HG03565 (cell line): ENCODE measurements at regions not wholly inside any gene's neighbourhood (a gene's known extent, or its start where the extent isn't known, plus 50 kb on each side); places are given as distances from the start of the nearest gene placed in this dataset.

Experiments used
- ATAC-seq: cut with Tn5 transposase; IDR thresholded peaks from one replicate; pipeline ENCODE4 v1.9.1; 2021; ENCODE audit warnings: mild to moderate bottlenecking, moderate library complexity; ENCODE audit not compliant: unreplicated experiment

DNA sequence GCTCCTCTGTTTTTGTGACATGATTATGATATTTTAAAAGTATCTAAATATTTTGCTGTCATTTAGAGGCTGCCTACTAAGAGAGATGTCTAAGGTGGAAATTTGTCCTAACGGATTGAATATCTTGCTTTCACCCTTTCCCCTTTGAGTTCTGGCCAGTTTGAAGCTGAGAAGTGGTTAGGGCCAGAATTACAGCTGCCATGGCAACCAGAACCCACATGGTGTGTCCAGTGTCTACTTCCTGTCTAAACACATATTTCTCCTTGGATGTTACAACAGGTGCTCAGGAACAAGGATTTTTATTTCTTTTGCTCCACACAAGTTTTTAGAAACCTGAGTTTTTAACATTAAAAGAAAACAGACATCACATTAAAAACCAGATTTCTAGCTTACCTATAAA lies 335.1 kb upstream of the OR4E1 start:
- ATAC-seq, result no peak

- no peak for ATAC-seq
Observed at GRCh38 chr14:22007784-22008412, 334.3 kb upstream of the OR4E1 start.

DNA sequence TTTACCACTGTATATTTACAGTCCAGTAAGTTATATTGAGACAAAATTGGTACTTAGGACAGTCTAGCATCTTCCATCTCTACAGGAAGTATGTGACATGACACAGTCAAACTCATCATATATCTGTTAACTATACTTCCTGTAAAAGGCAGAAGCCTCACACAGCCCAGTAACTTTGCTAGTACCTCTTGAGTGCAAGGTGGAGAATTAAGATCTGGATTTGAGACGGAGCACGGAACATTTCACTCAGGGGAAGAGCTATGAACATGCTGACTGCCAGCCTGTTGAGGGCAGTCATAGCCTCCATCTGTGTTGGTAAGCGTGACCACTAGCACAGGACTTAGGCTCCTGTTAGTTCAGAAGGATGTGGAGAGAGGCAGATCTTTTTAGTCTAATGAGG lies 333.7 kb upstream of the OR4E1 start:
- ATAC-seq, result no peak

- ATAC-seq, result no peak
Observed at GRCh38 chr14:22003461-22003860, 329.8 kb upstream of the OR4E1 start.

DNA sequence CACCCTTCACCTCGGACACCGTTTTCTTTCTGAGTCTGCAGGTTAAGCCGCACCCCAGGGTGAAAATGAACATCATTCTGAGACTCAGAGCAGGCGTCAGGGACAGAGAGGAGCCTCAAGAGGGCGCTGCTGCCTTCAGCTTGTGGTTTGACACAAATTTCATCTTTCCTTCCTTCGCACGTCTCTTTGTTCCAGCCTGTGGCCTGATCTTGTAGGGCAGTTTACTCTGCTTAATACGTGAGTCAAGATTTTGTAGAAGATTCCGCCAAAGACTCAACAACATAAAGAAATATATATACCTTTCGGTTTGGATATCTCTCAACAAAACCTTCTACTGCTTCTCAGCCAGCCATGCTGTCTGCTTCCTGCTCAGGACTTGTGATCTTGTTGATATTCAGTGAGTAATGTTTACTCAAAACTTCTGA lies 329.3 kb upstream of the OR4E1 start:
- ATAC-seq, result no peak

- ATAC-seq, result no peak
Observed at GRCh38 chr14:21999402-21999801, 325.8 kb upstream of the OR4E1 start.

DNA sequence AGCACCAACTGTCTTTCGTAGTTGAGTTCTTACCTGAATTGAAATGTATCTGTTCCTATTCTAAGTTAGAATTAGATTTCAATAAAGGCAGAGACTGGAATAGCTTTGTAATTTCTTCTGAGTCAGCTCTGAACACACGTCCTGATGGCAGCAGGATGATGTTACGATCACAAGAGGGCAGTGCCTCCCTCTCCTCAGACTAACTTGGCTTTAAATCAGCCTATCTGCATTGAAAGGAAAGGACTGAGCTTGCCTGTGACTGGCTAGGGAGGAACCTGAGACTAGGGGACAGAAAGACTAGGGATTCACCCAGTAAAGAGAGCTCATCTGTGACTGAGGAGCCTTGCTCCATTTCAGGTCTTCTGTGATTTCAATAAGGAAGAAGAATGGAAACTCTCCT lies 323.7 kb upstream of the OR4E1 start:
- ATAC-seq, result no peak

DNA sequence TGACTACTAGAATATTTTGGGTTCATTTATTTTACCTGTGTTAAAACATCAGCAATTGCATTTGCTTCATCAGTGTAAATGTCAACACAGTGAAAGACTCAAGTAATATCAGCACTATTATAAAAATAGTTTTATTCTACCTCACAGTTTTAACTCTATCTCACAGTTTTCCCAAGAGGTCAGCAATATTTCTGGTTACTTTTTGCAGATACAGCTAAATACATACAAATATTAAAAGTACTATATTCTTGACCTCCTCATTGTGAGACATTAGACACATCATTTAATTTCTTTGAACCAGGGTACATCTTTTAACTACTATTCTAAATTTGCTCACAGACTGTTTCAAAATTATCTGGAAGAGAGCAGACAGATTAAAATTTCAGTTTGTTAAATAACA lies 321.7 kb upstream of the OR4E1 start:
- ATAC-seq, result no peak

DNA sequence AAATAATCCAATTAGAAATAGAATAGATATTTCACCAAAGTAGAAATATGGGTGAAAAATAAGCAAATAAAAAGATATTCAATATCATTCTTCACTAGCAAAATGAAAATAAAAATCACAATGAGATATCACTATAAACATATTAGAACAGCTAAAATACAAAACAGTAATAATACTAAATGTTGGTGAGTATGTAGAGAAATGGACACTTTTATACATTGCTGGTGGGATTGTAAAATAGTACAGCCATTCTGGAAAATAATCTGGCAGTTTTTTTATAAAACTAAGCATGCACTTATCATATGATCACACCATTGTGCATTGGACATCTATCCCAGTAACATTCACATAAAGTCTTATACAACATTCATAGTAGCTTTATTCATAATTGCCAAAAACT lies 320.2 kb upstream of the OR4E1 start:
- ATAC-seq, result no peak

GRCh38 chr14:21993070-21993469 lies 319.5 kb upstream of the OR4E1 start:
- no peak for ATAC-seq

DNA sequence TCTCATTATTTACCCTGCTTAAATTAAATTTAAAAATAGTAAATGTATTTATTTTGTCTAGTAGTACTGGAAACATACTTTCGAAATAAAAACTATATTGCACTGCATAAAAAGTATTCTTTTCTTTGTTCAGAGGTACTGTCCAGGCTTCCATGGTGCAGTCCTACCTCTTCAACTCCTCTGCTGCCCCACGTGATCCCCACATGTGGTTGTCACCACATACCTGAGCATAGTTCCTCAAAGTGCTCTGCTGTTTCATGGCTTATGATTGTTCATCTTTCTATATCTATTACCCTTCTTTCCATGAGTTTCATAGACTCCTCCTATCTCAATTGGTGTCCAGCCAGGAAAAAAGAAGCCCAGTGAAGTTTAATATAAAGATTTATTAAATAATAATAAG lies 317.5 kb upstream of the OR4E1 start:
- ATAC-seq, result no peak

- no peak for ATAC-seq
Observed at GRCh38 chr14:21990116-21990515, 316.5 kb upstream of the OR4E1 start.

DNA sequence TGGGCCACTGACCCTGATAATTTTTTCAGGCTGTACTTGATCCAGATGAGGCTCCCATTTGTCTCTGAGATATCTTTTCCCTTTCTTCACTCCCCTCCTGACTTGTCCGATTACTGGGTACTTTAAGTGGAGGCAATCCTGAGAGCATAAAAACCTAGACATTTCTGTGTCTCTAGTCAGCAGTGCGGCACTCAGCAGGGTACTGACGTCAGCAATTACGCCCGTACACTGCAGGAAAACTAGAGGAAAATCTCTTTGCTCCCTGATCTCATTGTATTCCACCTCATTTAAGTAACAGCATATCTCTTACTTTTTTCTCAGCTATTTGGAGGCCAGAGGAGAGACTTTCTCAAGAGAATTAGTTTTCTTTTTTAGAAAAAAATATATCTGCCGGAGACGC lies 315.5 kb upstream of the OR4E1 start:
- no peak for ATAC-seq

DNA sequence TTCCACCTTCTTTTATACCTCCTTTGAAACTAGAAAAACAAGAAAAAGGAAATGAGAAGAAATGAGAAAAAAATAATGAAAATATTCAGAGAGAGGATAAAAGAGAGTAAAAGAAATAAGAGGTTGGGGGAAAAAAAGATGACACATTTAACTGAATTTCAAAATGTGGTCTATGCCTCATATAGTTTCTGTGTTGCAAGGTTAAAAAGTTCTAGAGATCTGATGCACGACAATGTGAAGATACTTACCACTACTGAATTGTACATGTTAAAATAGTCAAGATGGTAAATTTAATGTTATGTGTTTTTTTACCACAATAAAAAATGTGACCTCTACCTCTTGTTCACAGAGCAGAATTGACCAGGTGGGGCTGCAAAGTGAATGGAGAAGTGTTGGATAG lies 314.8 kb upstream of the OR4E1 start:
- ATAC-seq, result no peak

DNA sequence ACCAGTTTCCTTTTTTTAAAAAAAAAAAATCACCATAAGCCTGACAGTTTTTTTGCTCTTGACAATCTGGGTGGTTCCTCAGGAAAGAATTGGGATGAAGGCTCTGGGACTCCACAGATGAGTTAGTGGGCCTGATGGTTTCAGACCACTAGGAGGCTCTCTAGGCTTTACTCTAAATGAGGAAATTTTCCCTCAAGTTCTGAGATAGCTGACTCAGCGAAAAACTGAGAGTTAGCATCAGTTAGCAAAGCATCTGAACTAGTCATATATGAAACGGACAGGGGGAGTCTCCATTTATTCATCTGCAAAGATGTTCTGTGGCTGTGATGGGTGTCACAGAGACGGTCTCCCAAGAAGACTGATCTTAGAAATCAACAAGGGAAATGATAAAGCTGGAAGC lies 314.3 kb upstream of the OR4E1 start:
- ATAC-seq, result no peak

DNA sequence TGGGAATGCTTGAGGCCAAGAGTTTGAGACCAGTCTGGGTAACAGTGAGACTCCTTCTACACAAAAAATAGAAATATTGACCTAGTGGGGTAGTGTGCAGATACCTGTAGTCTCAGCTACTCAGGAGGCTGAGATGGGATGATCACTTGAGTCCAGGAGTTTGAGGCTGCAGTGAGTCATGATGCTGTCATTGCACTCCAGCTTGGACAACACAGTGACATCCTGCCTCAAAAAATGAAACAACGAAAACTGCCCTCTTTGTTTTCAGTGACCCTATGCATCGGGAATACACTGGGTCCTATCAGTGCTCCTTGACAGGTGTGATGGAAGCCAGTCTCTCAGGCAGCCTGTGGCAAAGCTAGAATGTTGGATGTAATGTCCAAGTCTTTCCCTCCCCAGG lies 311.5 kb upstream of the OR4E1 start:
- ATAC-seq, result no peak

DNA sequence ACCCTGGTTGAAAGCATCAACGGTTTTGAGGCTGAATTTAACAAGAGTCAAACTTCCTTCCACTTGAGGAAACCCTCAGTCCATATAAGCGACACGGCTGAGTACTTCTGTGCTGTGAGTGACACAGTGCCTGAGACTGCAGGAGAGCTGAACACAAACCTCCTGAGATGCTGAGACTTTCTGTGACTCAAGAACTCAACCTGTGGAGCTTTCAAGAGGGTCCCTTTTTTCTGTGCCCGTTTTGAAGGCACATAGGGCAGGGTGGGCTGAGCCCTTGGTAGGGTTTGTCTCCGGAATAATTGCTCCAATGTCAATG lies 305.3 kb upstream of the OR4E1 start:
- no peak for ATAC-seq

DNA sequence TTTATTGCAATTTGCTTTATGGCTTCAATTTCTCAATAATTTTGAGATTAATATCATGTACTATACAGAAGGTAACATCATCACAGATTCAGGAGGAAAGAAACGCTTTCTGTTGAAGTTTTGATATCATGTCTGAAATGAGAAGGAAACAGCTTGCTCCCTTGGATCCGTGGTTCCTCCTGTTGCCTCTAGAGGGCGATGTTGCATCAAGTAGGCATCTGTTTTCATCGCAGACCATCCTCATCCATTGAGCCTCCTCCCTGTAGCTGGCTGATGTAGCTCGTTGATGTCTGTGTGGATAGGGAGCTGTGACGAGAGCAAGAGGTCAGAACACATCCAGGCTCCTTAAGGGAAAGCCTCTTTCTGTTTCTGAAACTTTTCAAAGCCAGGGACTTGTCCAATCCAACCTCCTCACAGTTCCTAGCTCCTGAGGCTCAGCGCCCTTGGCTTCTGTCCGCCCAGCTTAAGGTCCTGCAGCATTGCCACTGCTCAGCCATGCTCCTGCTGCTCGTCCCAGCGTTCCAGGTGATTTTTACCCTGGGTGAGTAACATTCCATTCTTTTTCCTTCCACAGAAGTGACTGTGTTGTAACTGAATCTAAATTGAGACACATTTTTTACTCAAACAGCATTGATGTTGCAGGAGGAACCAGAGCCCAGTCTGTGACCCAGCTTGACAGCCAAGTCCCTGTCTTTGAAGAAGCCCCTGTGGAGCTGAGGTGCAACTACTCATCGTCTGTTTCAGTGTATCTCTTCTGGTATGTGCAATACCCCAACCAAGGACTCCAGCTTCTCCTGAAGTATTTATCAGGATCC lies 304.8 kb upstream of the OR4E1 start:
- no peak for ATAC-seq

- no peak for ATAC-seq
Observed at GRCh38 chr14:21974741-21975140, 301.1 kb upstream of the OR4E1 start.

- no peak for ATAC-seq
Observed at GRCh38 chr14:21965042-21965441, 291.4 kb upstream of the OR4E1 start.

DNA sequence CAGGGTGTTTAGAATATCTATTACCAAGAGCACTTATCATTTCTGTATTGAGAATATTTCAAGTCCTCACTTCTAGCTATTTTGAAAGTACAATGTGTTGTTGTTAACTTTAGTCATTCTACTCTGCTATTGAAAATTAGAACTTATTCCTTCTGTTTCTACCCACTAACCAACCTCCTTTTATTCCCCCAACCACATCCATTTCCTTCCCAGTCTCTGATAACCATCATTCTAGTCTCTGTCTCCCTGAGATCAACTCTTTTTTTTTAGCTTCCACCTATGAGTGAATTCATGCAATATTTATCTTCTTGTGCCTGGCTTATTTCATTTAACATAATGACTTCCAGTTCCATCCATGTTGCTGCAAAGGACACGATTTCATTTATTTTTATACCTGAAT lies 290.6 kb upstream of the OR4E1 start:
- no peak for ATAC-seq

GRCh38 chr14:21960636-21961035 lies 287.0 kb upstream of the OR4E1 start:
- no peak for ATAC-seq

DNA sequence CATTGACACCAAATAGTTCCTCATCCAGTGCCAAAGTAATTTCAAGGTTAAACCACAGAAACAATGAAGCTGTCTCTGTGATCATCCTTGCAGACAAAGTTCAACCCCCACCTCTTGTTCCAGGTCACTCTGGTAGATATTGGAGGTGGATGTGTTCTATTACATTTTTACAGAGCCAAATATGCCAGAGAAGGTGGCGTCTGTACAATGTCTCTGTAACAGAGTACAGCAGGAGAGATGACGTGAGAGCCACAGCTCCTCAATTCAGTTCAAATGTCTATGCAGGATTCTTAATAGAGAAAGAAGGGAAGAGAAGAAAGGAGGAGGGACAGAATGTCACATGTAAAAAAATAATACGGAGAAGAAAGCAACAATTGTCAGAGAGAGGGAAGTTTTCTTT lies 268.3 kb upstream of the OR4E1 start:
- no peak for ATAC-seq
